ENCODE measurements at regions not wholly inside any gene's neighbourhood (a gene's known extent, or its start where the extent isn't known, plus 50 kb on each side); places are given as distances from the start of the nearest gene placed in this dataset.

- CTCF ChIA-PET, result no interaction called here
- no peaks in the 10 kb centered on the region for H3K27me3 ChIP-seq (replicated peaks; ENCODE audit: insufficient read depth, low read depth, low read length, poor library complexity)
- TF ChIP-seq, protein P1, sequence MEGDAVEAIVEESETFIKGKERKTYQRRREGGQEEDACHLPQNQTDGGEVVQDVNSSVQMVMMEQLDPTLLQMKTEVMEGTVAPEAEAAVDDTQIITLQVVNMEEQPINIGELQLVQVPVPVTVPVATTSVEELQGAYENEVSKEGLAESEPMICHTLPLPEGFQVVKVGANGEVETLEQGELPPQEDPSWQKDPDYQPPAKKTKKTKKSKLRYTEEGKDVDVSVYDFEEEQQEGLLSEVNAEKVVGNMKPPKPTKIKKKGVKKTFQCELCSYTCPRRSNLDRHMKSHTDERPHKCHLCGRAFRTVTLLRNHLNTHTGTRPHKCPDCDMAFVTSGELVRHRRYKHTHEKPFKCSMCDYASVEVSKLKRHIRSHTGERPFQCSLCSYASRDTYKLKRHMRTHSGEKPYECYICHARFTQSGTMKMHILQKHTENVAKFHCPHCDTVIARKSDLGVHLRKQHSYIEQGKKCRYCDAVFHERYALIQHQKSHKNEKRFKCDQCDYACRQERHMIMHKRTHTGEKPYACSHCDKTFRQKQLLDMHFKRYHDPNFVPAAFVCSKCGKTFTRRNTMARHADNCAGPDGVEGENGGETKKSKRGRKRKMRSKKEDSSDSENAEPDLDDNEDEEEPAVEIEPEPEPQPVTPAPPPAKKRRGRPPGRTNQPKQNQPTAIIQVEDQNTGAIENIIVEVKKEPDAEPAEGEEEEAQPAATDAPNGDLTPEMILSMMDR (conservative IDR thresholded peaks at IDR 0.05; ENCODE audit: low read depth, low read length), result no peak
- TF ChIP-seq EZH2 (IDR thresholded peaks at IDR 0.05; ENCODE audit: borderline replicate concordance, low read depth, low read length, poor library complexity, severe bottlenecking), result no peak
- no peaks in the 10 kb centered on the region for H3K36me3 ChIP-seq (ENCODE audit: insufficient read depth, low read length, poor library complexity, severe bottlenecking)
- intact Hi-C loops (cut with micrococcal nuclease; ENCODE audit: unreplicated experiment), result no loop called here
- H3K4me3 ChIP-seq (ENCODE audit: low read depth, low read length, poor library complexity, severe bottlenecking), result no peak overlapping the region
- no peaks in the 10 kb centered on the region for H3K9me3 ChIP-seq (ENCODE audit: low read depth, low read length, poor library complexity, severe bottlenecking)
- no peak overlapping the region for H3K27ac ChIP-seq (ENCODE audit: low read depth, low read length, poor library complexity, severe bottlenecking)
- POLR2A ChIA-PET (ENCODE audit: low non-redundant PET), result no interaction called here
- DNase-seq (ENCODE audit: low spot score), result no peak
- no peaks in the 10 kb centered on the region for H3K4me1 ChIP-seq (ENCODE audit: insufficient read depth, low read length, poor library complexity, severe bottlenecking)
- BruUV-seq (replicated peaks), result no TSS peak
These were observed 635.0 kb downstream of the REEP3 start for GRCh38 chr10:64156166-64156565.

GRCh38 chr10:64158551-64158950, 637.4 kb downstream of the REEP3 start:
- CTCF ChIA-PET, result no interaction called here
- no TSS peak for BruUV-seq (replicated peaks)

GRCh38 chr10:64159910-64160872, 639.0 kb downstream of the REEP3 start:
- no peaks in the 10 kb centered on the region for H3K4me1 ChIP-seq (ENCODE audit: insufficient read depth, low read length, poor library complexity, severe bottlenecking)
- POLR2A ChIA-PET (ENCODE audit: low non-redundant PET), result no interaction called here
- CTCF ChIA-PET, result no interaction called here
- H3K4me3 ChIP-seq (ENCODE audit: low read depth, low read length, poor library complexity, severe bottlenecking), result no peak overlapping the region
- BruUV-seq (replicated peaks), result no TSS peak
- H3K36me3 ChIP-seq (ENCODE audit: insufficient read depth, low read length, poor library complexity, severe bottlenecking), result no peaks in the 10 kb centered on the region
- intact Hi-C loops (cut with micrococcal nuclease; ENCODE audit: unreplicated experiment), result no loop called here
- H3K27me3 ChIP-seq (replicated peaks; ENCODE audit: insufficient read depth, low read depth, low read length, poor library complexity), result no peaks in the 10 kb centered on the region
- H3K27ac ChIP-seq (ENCODE audit: low read depth, low read length, poor library complexity, severe bottlenecking), result no peak overlapping the region
- no peaks in the 10 kb centered on the region for H3K9me3 ChIP-seq (ENCODE audit: low read depth, low read length, poor library complexity, severe bottlenecking)
- TF ChIP-seq EZH2 (IDR thresholded peaks at IDR 0.05; ENCODE audit: borderline replicate concordance, low read depth, low read length, poor library complexity, severe bottlenecking), result no peak
- TF ChIP-seq, protein P1 (conservative IDR thresholded peaks at IDR 0.05; ENCODE audit: low read depth, low read length), result no peak
- no peak for DNase-seq (ENCODE audit: low spot score)

More at GRCh38 chr10:64158551-64158950, 637.4 kb downstream of the REEP3 start:
- POLR2A ChIA-PET (ENCODE audit: low non-redundant PET), result no interaction called here
- Histone ChIP-seq H3K36me3 (ENCODE audit: insufficient read depth, low read length, poor library complexity, severe bottlenecking) (no peaks in the 10 kb centered on the region), H3K27ac (ENCODE audit: low read depth, low read length, poor library complexity, severe bottlenecking) (no peak overlapping the region), H3K27me3 (replicated peaks; ENCODE audit: insufficient read depth, low read depth, low read length, poor library complexity) (no peaks in the 10 kb centered on the region), H3K4me1 (ENCODE audit: insufficient read depth, low read length, poor library complexity, severe bottlenecking) (no peaks in the 10 kb centered on the region), H3K9me3 (ENCODE audit: low read depth, low read length, poor library complexity, severe bottlenecking) (no peaks in the 10 kb centered on the region), H3K4me3 (ENCODE audit: low read depth, low read length, poor library complexity, severe bottlenecking) (no peak overlapping the region)
- DNase-seq (ENCODE audit: low spot score), result no peak
- TF ChIP-seq, protein P1 (conservative IDR thresholded peaks at IDR 0.05; ENCODE audit: low read depth, low read length), result no peak
- no peak for TF ChIP-seq EZH2 (IDR thresholded peaks at IDR 0.05; ENCODE audit: borderline replicate concordance, low read depth, low read length, poor library complexity, severe bottlenecking)
- intact Hi-C loops (cut with micrococcal nuclease; ENCODE audit: unreplicated experiment), result no loop called here

Measured in A673 (cell line).